Left lung (tissue), 4 donors: ENCODE measurements at regions not wholly inside any gene's neighbourhood (a gene's known extent, or its start where the extent isn't known, plus 50 kb on each side); places are given as distances from the start of the nearest gene placed in this dataset.
A peak's percentile ranks its signal among the peaks of the same experiment; 100 is the strongest.

Experiments
- ATAC-seq: fragments of 200-7000 bp; cut with Tn5 transposase; one replicate; pipeline ENCODE4 v1.9.1; 2020; ENCODE audit warnings: moderate library complexity
- DNase-seq, 4 donors: peaks; one replicate each; pipeline ENCODE4 v3.0.0-alpha.2; 2013 to 2020
- H3K27ac ChIP-seq, 2 donors: fragments of 200-600 bp; sonication (generic) in 1 of 2; one replicate each; pipeline versions ENCODE4 v1.5.0 to v1.8.0; 2020 to 2021
- H3K27me3 ChIP-seq, 2 donors: fragments of 200-600 bp; sonication (generic) in 1 of 2; one replicate each; pipeline versions ENCODE4 v1.5.0 to v1.8.0; 2020 to 2021
- H3K36me3 ChIP-seq, 2 donors: fragments of 200-600 bp; sonication (generic) in 1 of 2; one replicate each; pipeline versions ENCODE4 v1.5.0 to v1.8.0; 2020 to 2021
- H3K4me1 ChIP-seq, 2 donors: fragments of 200-600 bp; one replicate each; pipeline ENCODE4 v1.8.0; 2021
- H3K4me3 ChIP-seq, 2 donors: fragments of 200-600 bp; sonication (generic) in 1 of 2; one replicate each; pipeline versions ENCODE4 v1.5.0 to v1.8.0; 2020 to 2021; ENCODE audit warnings: mild to moderate bottlenecking in 1 of 2
- H3K9me3 ChIP-seq, 2 donors: fragments of 200-600 bp; sonication (generic) in 1 of 2; one replicate each; pipeline versions ENCODE4 v1.5.0 to v1.8.0; 2020 to 2021
- CTCF ChIP-seq, 2 donors: fragments of 200-600 bp; sonication (generic) in 1 of 2; IDR thresholded peaks; one replicate each; pipeline versions ENCODE4 v1.5.0 to v1.8.0; 2021; ENCODE audit warnings: antibody characterized with exemption in 2 of 2
- intact Hi-C, 2 donors: fragments of 100-400 bp; cut with DNase I; formaldehyde crosslinking; loops; one replicate each; pipeline versions ENCODE4 v1.11.2 to v1.14.2; 2022
- donor health status: DM: no; HTN: yes; CAD: no.
- donor health status: DM: no; HTN: no; CAD: no.

DNA sequence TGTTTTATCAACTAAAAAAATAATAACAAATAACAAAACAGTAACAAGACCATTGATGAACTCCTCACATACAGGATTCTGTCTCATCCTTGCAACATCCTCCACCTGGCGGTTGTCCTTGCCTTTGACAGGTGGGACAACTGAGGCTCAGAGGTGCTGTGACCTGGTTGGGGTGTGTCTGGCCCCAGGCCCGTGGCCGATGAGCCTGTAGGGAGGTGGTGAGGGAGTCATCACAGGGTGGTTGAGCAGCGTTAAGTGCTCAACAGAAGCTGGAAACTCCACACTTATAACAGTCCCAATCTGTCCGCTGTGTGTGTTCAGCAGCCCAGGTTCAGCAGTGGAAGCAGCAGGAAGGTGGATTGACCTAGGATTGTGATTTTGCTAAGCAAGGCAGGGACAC is 131.6 kb upstream of the RAB12 start:
- intact Hi-C loops = no loop called here

GRCh38 chr18:8478166-8478967 is 130.9 kb upstream of the RAB12 start:
- Histone ChIP-seq H3K4me3 (no peak overlapping the region), H3K36me3 (no peaks in the 10 kb centered on the region), H3K27me3 (no peaks in the 10 kb centered on the region), H3K4me1 (no peaks in the 10 kb centered on the region), H3K9me3 (no peaks in the 10 kb centered on the region), H3K27ac (no peak overlapping the region)
- intact Hi-C loops = no loop called here
- TF ChIP-seq CTCF (IDR thresholded peaks at IDR 0.05) = peak; percentile 68 to 75
- DNase-seq (peak in 2 of 4 donors; percentile 46 to 83), ATAC-seq (peak; percentile 91)

More for the DNA sequence above, 131.6 kb upstream of the RAB12 start:
- no peak for TF ChIP-seq CTCF (IDR thresholded peaks at IDR 0.05)
- H3K36me3 ChIP-seq = no peaks in the 10 kb centered on the region
- H3K9me3 ChIP-seq = no peaks in the 10 kb centered on the region
- H3K27me3 ChIP-seq = no peaks in the 10 kb centered on the region
- H3K4me3 ChIP-seq = no peak overlapping the region
- ATAC-seq (no peak), DNase-seq (no peak)
- H3K27ac ChIP-seq = no peak overlapping the region
- no peaks in the 10 kb centered on the region for H3K4me1 ChIP-seq

- Histone ChIP-seq H3K27me3 (no peaks in the 10 kb centered on the region), H3K27ac (no peak overlapping the region), H3K4me1 (no peaks in the 10 kb centered on the region), H3K4me3 (no peak overlapping the region), H3K36me3 (no peaks in the 10 kb centered on the region), H3K9me3 (no peaks in the 10 kb centered on the region)
- DNase-seq (no peak), ATAC-seq (no peak)
- intact Hi-C loops = no loop called here
- TF ChIP-seq CTCF (IDR thresholded peaks at IDR 0.05) = no peak
Measured at GRCh38 chr18:8478968-8479370, 130.3 kb upstream of the RAB12 start.

DNA sequence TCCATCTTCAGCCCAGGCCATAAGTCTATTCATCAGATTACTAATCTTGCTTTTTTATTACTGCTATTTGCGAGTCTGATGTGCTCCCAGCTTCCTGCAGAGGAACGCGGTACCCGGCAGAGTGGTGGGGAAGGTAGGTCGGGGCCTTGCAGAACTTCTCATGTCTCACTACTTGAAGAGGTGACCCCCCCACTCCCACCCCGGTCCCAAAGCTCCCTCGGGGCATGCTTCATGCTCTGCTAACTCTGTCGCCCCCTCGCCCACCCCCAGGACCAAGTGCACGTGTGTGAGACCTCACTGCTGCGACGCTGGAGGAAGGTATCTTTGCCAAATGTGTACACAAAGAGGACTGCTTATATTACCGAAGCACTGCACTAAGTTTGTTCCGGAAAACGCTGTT is 129.4 kb upstream of the RAB12 start:
- DNase-seq = no peak
- H3K27ac ChIP-seq = no peak overlapping the region
- no peak for ATAC-seq
- no peaks in the 10 kb centered on the region for H3K9me3 ChIP-seq
- no peaks in the 10 kb centered on the region for H3K27me3 ChIP-seq
- intact Hi-C loops = no loop called here
- no peaks in the 10 kb centered on the region for H3K4me1 ChIP-seq
- no peak for TF ChIP-seq CTCF (IDR thresholded peaks at IDR 0.05)
- no peak overlapping the region for H3K4me3 ChIP-seq
- H3K36me3 ChIP-seq = no peaks in the 10 kb centered on the region

DNA sequence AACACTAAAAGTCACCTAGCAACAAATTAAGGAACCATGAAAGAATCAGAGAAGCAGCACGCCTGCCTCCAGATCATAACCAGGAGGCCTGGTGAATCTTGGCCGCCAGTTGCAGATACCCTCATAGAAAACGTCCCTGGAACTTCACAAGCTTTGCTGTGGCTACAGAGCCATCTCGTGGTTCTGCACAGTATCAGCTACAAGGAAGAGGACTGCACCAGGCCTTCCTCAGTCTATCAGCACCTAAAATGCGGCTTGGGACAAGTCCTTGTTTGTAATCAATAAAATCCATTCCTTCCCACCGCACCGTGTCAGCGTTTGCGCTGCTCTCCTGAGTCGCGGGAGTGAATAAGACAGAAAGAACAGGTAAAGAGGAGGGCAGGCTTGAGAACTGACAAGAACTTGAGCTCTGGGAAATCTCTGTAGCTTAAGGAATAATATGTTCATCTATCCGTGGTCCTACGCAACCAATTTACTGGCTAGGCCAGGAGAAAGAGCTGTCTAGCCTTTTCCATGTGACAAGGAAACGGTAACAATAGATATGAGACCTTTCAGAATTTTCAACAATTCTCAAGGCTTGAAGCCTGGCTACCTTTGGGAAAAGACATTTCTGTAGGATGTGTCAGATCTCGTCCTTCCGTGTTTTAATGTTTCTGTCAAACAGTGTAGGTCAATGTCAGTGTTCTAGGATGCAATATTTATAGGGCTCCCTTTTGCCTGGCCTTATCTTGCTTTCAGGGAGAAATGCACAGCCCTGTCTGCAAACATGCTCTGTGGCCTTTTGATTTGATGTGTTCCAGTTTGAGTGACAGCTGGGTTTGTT is 128.5 kb upstream of the RAB12 start:
- ATAC-seq (peak; percentile 79), DNase-seq (peak in 1 of 4 donors; percentile 75)
- Histone ChIP-seq H3K9me3 (no peaks in the 10 kb centered on the region), H3K4me3 (no peak overlapping the region), H3K36me3 (no peaks in the 10 kb centered on the region), H3K27ac (no peak overlapping the region), H3K27me3 (no peaks in the 10 kb centered on the region), H3K4me1 (no peaks in the 10 kb centered on the region)
- intact Hi-C loops = no loop called here
- peak; percentile 33 to 40 for TF ChIP-seq CTCF (IDR thresholded peaks at IDR 0.05)
